Natural killer cell treated with Interleukin-12 subunit alpha and Interleukin-12 subunit beta and Interleukin-15 and Interleukin-18, amount 100 ng/mL, for 72 hours (primary cell): ENCODE measurements at regions not wholly inside any gene's neighbourhood (a gene's known extent, or its start where the extent isn't known, plus 50 kb on each side); places are given as distances from the start of the nearest gene placed in this dataset.

Experiments
- ATAC-seq, 2 donors: fragments of 150-1000 bp; cut with Tn5 transposase in 1 of 2; sonication (Bioruptor Pico), chemical (Tn5 transposase) in 1 of 2; 2 replicates each; pipeline ENCODE4 v1.10.0; 2021
- DNase-seq: peaks from one replicate; pipeline ENCODE4 v3.0.0; 2022; ENCODE audit warnings: low spot score
- H3K27ac Mint-ChIP-seq, 2 donors: 1 replicate in 1 of 2; 2 replicates in 1 of 2; pipeline ENCODE4 v1.8.0; 2022; ENCODE audit warnings: mixed read lengths in 2 of 2, mild to moderate bottlenecking in 1 of 2, moderate library complexity in 1 of 2
- H3K27me3 Mint-ChIP-seq, 2 donors: 1 replicate in 1 of 2; 2 replicates in 1 of 2; pipeline ENCODE4 v1.8.0; 2022; ENCODE audit warnings: mixed read lengths in 2 of 2
- H3K36me3 Mint-ChIP-seq: one replicate; pipeline ENCODE4 v1.8.0; 2022; ENCODE audit warnings: mixed read lengths
- H3K4me1 Mint-ChIP-seq, 2 donors: 1 replicate in 1 of 2; 2 replicates in 1 of 2; pipeline ENCODE4 v1.8.0; 2022; ENCODE audit warnings: low read depth in 2 of 2, mixed read lengths in 2 of 2, mild to moderate bottlenecking in 1 of 2
- H3K4me3 Mint-ChIP-seq: one replicate; pipeline ENCODE4 v1.8.0; 2022; ENCODE audit warnings: mixed read lengths
- H3K9me3 Mint-ChIP-seq: 2 replicates; pipeline ENCODE4 v1.8.0; 2022; ENCODE audit warnings: mixed read lengths

DNA sequence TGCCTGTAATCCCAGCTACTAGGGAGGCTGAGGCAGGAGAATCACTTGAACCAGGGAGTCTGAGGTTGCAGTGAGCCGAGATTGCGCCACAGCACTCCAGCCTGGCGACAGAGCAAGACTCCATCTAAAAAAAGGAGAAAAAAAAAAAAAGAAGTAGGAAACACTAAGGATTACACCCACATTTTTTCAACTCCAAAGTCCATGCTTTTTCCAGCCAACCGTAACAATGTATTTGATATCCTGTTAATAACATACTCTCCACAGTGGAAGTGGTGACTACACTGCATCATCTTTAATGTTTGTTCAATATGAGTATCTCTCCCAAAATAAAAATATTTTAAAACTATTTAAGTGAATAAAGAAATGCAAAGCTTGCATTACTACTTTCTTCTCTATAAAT lies 481.6 kb upstream of the ACVR2A start:
- DNase-seq (no peak), ATAC-seq (no peak)
- H3K27ac Mint-ChIP-seq: no peak overlapping the region
- H3K4me3 Mint-ChIP-seq: no peak overlapping the region
- H3K4me1 Mint-ChIP-seq: peaks cover 4 to 10% of the 10 kb centered on the region in 2 donors
- no peaks in the 10 kb centered on the region for H3K9me3 Mint-ChIP-seq
- no peaks in the 10 kb centered on the region for H3K36me3 Mint-ChIP-seq
- peaks cover 3 to 5% of the 10 kb centered on the region in 2 donors for H3K27me3 Mint-ChIP-seq

GRCh38 chr2:147358375-147358774 lies 486.5 kb upstream of the ACVR2A start:
- Mint-ChIP-seq H3K27me3 (peaks cover 3 to 5% of the 10 kb centered on the region in 2 donors), H3K4me3 (no peak overlapping the region), H3K9me3 (no peaks in the 10 kb centered on the region), H3K4me1 (peaks cover 0 to 3% of the 10 kb centered on the region in 2 donors), H3K36me3 (peaks cover 4% of the 10 kb centered on the region), H3K27ac (no peak overlapping the region)
- DNase-seq: no peak
- ATAC-seq: no peak

DNA sequence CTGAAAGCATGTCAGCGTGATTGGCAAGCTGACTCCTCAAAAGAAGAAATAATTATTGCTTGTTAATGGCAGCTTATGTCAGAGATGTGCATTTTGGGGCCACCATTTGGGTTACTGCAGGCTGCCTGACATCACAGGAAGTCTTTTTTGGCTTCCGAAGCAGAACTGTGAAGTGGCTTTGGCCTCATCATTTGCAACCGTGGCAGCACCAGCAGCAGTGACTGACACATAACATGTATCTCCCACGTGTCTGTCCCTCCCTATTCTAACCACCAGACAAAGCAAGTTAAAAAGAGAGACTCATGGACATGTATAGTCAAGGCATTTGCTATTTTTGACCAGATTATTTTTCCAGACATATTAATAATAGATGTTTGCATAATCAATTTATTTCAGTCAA lies 488.7 kb upstream of the ACVR2A start:
- ATAC-seq (peak; percentile 61 to 62), DNase-seq (no peak)
- Mint-ChIP-seq H3K36me3 (peaks cover 4% of the 10 kb centered on the region), H3K4me1 (peaks cover 0 to 3% of the 10 kb centered on the region in 2 donors), H3K9me3 (no peaks in the 10 kb centered on the region), H3K4me3 (no peak overlapping the region), H3K27ac (no peak overlapping the region), H3K27me3 (peaks cover 0 to 5% of the 10 kb centered on the region in 2 donors)

DNA sequence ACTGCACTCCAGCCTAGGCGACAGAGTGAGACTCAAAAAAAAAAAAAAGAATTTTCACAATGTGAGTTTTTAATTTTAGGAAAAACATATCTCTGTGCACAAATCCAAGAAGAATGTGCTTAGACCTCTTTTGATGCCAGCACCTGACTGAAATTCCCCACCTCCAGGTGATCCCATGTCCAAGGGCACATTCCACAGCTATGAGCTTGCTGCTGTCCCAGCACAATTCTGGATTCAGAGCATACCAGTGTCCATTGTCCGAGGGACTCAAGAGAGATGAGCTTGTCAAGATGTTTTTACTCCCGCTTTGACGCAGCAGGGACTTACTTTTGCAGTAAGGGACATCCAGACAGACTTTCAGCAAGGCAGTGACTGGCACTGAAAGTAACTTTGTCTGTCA lies 489.1 kb upstream of the ACVR2A start:
- DNase-seq: no peak
- Mint-ChIP-seq H3K4me3 (no peak overlapping the region), H3K36me3 (peaks cover 4% of the 10 kb centered on the region), H3K27me3 (peaks cover 0 to 5% of the 10 kb centered on the region in 2 donors), H3K27ac (no peak overlapping the region), H3K4me1 (peaks cover 0 to 3% of the 10 kb centered on the region in 2 donors), H3K9me3 (no peaks in the 10 kb centered on the region)
- ATAC-seq: no peak

DNA sequence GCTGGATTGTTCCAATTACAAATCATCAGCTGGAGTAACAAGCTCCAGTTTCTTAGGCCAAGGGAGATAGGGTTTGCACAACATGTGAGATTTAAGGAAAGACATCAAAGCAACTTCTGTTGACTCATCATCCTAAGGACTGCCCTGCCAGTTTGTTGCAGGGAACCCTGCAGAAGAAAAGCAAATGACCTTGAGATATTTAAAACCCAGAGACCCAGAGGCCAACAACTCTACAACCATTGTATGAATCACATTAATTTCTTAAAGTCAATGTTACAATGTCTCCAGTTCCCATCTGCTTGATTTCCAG lies 491.8 kb upstream of the ACVR2A start:
- H3K9me3 Mint-ChIP-seq: no peaks in the 10 kb centered on the region
- peaks cover 4% of the 10 kb centered on the region for H3K36me3 Mint-ChIP-seq
- ATAC-seq (no peak), DNase-seq (no peak)
- no peak overlapping the region for H3K4me3 Mint-ChIP-seq
- H3K27me3 Mint-ChIP-seq: no peaks in the 10 kb centered on the region
- peaks cover 0 to 3% of the 10 kb centered on the region in 2 donors for H3K4me1 Mint-ChIP-seq
- H3K27ac Mint-ChIP-seq: no peak overlapping the region

GRCh38 chr2:147352264-147353071 lies 492.4 kb upstream of the ACVR2A start:
- Mint-ChIP-seq H3K9me3 (no peaks in the 10 kb centered on the region), H3K4me1 (peaks cover 0 to 3% of the 10 kb centered on the region in 2 donors), H3K27me3 (no peaks in the 10 kb centered on the region), H3K36me3 (no peaks in the 10 kb centered on the region), H3K4me3 (no peak overlapping the region), H3K27ac (no peak overlapping the region)
- DNase-seq: no peak
- ATAC-seq: no peak

DNA sequence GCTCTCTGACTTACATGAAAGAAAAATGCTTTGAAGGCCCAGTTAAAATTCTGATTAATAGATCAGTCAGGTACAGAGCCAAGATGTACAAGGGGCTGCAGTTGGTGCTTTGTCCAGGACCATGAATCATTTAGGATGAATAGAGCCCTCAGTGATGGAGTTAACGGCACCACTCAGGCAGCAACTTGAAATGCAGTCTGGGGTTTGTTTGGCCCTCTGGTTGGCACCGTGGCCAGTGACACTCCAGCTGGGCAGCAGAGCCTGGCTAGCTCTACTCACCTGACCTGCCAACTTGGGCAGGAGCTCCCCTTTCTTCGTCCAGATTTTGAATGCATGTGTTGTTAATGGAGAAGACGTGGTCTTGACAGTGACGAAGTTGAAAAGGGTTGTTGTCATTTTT lies 493.0 kb upstream of the ACVR2A start:
- Mint-ChIP-seq H3K4me3 (no peak overlapping the region), H3K36me3 (no peaks in the 10 kb centered on the region), H3K4me1 (peaks cover 0 to 3% of the 10 kb centered on the region in 2 donors), H3K27ac (no peak overlapping the region), H3K9me3 (no peaks in the 10 kb centered on the region), H3K27me3 (no peaks in the 10 kb centered on the region)
- DNase-seq (no peak), ATAC-seq (no peak)

- peaks cover 3% of the 10 kb centered on the region for H3K9me3 Mint-ChIP-seq
- no peak for ATAC-seq
- peaks cover 14% of the 10 kb centered on the region for H3K36me3 Mint-ChIP-seq
- DNase-seq: no peak
- no peaks in the 10 kb centered on the region for H3K27me3 Mint-ChIP-seq
- H3K27ac Mint-ChIP-seq: no peak overlapping the region
- no peaks in the 10 kb centered on the region for H3K4me1 Mint-ChIP-seq
- H3K4me3 Mint-ChIP-seq: no peak overlapping the region
Observed at GRCh38 chr2:147348931-147349555, 495.8 kb upstream of the ACVR2A start.

GRCh38 chr2:147346142-147346541 lies 498.7 kb upstream of the ACVR2A start:
- H3K27ac Mint-ChIP-seq: no peak overlapping the region
- no peak overlapping the region for H3K4me3 Mint-ChIP-seq
- peaks cover 14% of the 10 kb centered on the region for H3K36me3 Mint-ChIP-seq
- no peaks in the 10 kb centered on the region for H3K4me1 Mint-ChIP-seq
- DNase-seq (no peak), ATAC-seq (no peak)
- no peaks in the 10 kb centered on the region for H3K27me3 Mint-ChIP-seq
- peaks cover 5% of the 10 kb centered on the region for H3K9me3 Mint-ChIP-seq

DNA sequence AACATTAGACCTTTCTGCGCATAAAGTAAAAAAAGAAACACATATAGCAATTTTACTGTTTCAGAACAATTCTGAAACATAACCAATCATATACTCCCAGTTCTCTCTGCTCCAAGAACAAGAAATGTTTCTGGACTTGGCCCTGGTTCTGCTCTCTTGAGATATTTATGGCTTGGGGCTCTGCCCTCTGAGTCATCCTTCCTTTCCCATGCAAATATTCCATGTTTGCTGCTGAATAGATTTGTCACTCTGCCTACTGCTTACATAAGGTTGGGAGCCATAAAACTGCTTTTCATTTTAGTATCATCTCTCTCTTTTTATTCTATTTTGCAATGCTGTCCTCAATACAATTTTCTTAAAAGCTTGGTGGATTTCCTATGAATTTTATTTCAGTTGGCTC lies 499.6 kb upstream of the ACVR2A start:
- ATAC-seq: no peak
- no peak overlapping the region for H3K27ac Mint-ChIP-seq
- H3K36me3 Mint-ChIP-seq: peaks cover 14% of the 10 kb centered on the region

DNA sequence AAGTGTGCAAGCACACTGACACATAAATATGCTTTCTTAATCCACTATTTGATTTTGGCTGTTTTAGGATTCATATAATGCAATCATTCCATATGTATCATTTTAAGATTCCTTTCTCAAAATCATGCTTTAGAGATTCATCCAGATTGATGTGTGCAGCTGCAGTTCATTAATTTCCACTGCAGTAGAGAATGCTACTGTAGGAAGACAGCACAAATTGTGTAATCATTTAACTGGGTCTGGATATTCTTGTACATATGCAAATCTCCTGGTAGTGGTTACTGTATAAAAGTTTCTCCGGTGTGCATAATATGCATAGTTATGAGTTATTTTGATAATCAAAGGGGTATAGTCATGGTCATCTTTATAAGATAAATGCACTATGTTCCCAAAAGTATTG lies 502.5 kb upstream of the ACVR2A start:
- DNase-seq: no peak
- no peaks in the 10 kb centered on the region for H3K4me1 Mint-ChIP-seq
- H3K36me3 Mint-ChIP-seq: peaks cover 14% of the 10 kb centered on the region
- H3K4me3 Mint-ChIP-seq: no peak overlapping the region
- no peak for ATAC-seq
- no peak overlapping the region for H3K27ac Mint-ChIP-seq
- H3K9me3 Mint-ChIP-seq: peaks cover 5% of the 10 kb centered on the region
- no peaks in the 10 kb centered on the region for H3K27me3 Mint-ChIP-seq

More for the DNA sequence above, 499.6 kb upstream of the ACVR2A start:
- H3K4me3 Mint-ChIP-seq: no peak overlapping the region
- DNase-seq: no peak
- no peaks in the 10 kb centered on the region for H3K4me1 Mint-ChIP-seq
- no peaks in the 10 kb centered on the region for H3K27me3 Mint-ChIP-seq
- peaks cover 5% of the 10 kb centered on the region for H3K9me3 Mint-ChIP-seq

DNA sequence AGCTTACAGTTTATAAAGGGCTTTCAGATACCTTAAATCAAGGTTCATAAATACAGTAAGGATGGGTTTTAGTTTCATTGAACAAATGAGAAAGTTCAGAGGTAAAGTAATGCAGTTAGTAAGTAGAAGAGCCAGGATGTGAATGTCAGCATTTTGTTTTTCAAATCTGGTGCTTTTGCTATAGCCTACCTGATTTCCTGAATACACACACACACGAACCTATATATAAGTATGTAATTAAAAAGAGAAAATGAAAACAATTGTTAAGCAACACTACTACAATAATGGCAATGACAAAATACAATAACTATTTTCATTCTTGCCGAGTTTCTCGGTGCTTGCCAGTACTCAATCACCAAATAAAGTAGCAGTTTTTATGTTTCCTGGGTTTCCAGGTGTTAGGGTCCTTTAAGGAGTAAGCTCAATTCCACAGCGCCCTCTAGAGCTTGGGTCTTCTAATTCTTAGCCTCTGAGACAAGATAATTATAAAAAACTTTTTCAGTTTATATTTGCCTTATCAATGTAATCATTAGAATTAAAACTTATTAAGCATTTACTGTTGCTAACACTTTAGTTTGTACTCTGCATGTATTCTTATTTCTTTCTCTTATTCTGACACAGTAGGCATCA lies 512.9 kb upstream of the ACVR2A start:
- peaks cover 2% of the 10 kb centered on the region for H3K9me3 Mint-ChIP-seq
- H3K4me3 Mint-ChIP-seq: no peak overlapping the region
- peaks cover 7 to 9% of the 10 kb centered on the region in 2 donors for H3K4me1 Mint-ChIP-seq
- H3K36me3 Mint-ChIP-seq: no peaks in the 10 kb centered on the region
- DNase-seq: no peak
- H3K27ac Mint-ChIP-seq: no peak overlapping the region
- no peak for ATAC-seq
- H3K27me3 Mint-ChIP-seq: peaks cover 0 to 10% of the 10 kb centered on the region in 2 donors

DNA sequence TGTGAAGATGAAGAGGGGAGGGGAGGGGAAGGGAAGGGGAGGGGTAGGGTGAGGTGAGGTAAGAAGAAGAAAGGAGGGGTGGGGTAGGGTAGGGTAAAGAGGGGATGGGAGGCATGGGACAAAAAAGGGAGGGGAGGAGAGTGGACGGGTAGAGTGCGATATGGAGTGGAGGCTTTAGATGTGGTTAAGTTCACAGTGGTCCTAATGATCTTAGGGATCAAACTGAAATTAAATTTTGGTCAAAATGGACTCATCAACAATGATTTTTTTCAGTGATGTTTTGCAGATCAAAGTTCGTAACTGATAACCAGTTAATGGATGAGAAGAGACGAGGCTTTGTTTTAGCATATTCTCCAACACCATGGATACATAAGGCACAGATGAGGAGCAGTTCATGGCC lies 513.9 kb upstream of the ACVR2A start:
- Mint-ChIP-seq H3K27me3 (peaks cover 0 to 8% of the 10 kb centered on the region in 2 donors), H3K27ac (no peak overlapping the region), H3K4me1 (peaks cover 12 to 15% of the 10 kb centered on the region in 2 donors), H3K9me3 (peaks cover 2% of the 10 kb centered on the region), H3K36me3 (no peaks in the 10 kb centered on the region), H3K4me3 (no peak overlapping the region)
- DNase-seq (no peak), ATAC-seq (no peak)

DNA sequence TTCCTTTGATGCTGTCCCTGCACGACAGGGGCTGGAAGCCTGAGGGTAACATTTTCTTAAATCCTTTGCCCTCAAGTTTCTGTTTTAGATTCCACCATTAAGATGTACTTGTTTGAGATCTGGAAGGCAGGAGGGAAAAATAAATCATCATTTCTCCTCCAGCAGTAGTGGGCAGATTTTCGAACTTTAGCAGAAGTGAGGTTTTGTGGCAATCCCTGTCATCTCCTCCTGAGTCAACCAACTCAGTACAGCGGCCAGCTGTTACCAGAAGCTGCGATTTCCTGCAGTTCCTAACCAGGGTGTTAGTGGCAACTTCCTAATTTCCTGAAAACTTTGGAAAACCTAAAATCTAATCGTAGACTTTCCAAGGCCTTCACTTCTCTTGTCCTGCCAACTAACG lies 517.2 kb upstream of the ACVR2A start:
- peak overlapping the region; percentile 17 for H3K4me3 Mint-ChIP-seq
- H3K27ac Mint-ChIP-seq: peak overlapping the region; percentile 18 to 31
- H3K4me1 Mint-ChIP-seq: peaks cover 13 to 17% of the 10 kb centered on the region in 2 donors
- H3K36me3 Mint-ChIP-seq: no peaks in the 10 kb centered on the region
- DNase-seq: no peak
- no peaks in the 10 kb centered on the region for H3K27me3 Mint-ChIP-seq
- peak; percentile 61 to 68 for ATAC-seq
- no peaks in the 10 kb centered on the region for H3K9me3 Mint-ChIP-seq
